HEK293 (cell line): ENCODE measurements at regions not wholly inside any gene's neighbourhood (a gene's known extent, or its start where the extent isn't known, plus 50 kb on each side); places are given as distances from the start of the nearest gene placed in this dataset.

Source experiments
- CTCF ChIA-PET: fragments of 350-600 bp; formaldehyde crosslinking; extraction: SDS; loops from one replicate; lab custom pipeline; 2021; ENCODE audit warnings: antibody characterized with exemption; lab: Yijun Ruan, JAX
- POLR2A ChIA-PET: fragments of 300-600 bp; formaldehyde crosslinking; extraction: SDS; loops from one replicate; lab custom pipeline; 2020; ENCODE audit warnings: antibody characterized with exemption, inconsistent platforms; lab: Yijun Ruan, JAX
- H3K27ac ChIP-seq: fragments of 200-500 bp; sonication (Bioruptor generic); 2 replicates; pipeline ENCODE4 v1.5.1; 2014; ENCODE audit warnings: low read depth, low read length, control low read depth, inconsistent platforms; ENCODE audit errors: extremely low read depth
- H3K36me3 ChIP-seq, 2 experiments: fragments of 200-500 bp in 1 of 2; sonication (Bioruptor generic) in 1 of 2; 1 replicate in 1 of 2; 2 replicates in 1 of 2; pipeline ENCODE4 v1.5.1; 2014 to 2017; ENCODE audit warnings: inconsistent platforms in 2 of 2, low read length in 2 of 2; ENCODE audit not compliant: control insufficient read depth in 2 of 2, insufficient read depth in 1 of 2
- H3K4me1 ChIP-seq: fragments of 200-500 bp; sonication (Bioruptor generic); 2 replicates; pipeline ENCODE4 v1.5.1; 2014; ENCODE audit warnings: mild to moderate bottlenecking, low read length, inconsistent platforms; ENCODE audit not compliant: control insufficient read depth, insufficient read depth
- H3K4me3 ChIP-seq: 2 replicates; pipeline ENCODE4 v1.5.1; 2011; ENCODE audit warnings: low read depth, mild to moderate bottlenecking, control low read depth, low read length, moderate library complexity
- H3K9me3 ChIP-seq: fragments of 200-500 bp; sonication (Bioruptor generic); 2 replicates; pipeline ENCODE4 v1.5.1; 2014; ENCODE audit warnings: low read depth, low read length, inconsistent platforms; ENCODE audit not compliant: control insufficient read depth, insufficient read depth
- GLI4 ChIP-seq: fragments of 450-650 bp; formaldehyde crosslinking; IDR thresholded peaks from 2 replicates; pipeline ENCODE4 v1.5.1; 2016; ENCODE audit warnings: missing biosample characterization, missing genetic modification characterization
- GLIS1 ChIP-seq: fragments of 450-650 bp; formaldehyde crosslinking; IDR thresholded peaks from 2 replicates; pipeline ENCODE4 v1.5.1; 2016; ENCODE audit warnings: missing biosample characterization, missing genetic modification characterization
- PRDM1 ChIP-seq: fragments of 450-650 bp; formaldehyde crosslinking; IDR thresholded peaks from 2 replicates; pipeline ENCODE4; 2016; ENCODE audit warnings: missing biosample characterization, missing genetic modification characterization
- SCRT1 ChIP-seq: fragments of 450-650 bp; formaldehyde crosslinking; IDR thresholded peaks from 2 replicates; pipeline ENCODE4 v1.5.1; 2016; ENCODE audit warnings: missing biosample characterization, missing genetic modification characterization, borderline replicate concordance
- ZBTB20 ChIP-seq: fragments of 450-650 bp; formaldehyde crosslinking; IDR thresholded peaks from 2 replicates; pipeline ENCODE4 v1.5.1; 2016; ENCODE audit warnings: missing biosample characterization, missing genetic modification characterization
- ZNF112 ChIP-seq: fragments of 450-650 bp; formaldehyde crosslinking; IDR thresholded peaks from 2 replicates; pipeline ENCODE4 v1.5.0; 2017; ENCODE audit warnings: missing biosample characterization, missing genetic modification characterization
- ZNF174 ChIP-seq: fragments of 450-650 bp; formaldehyde crosslinking; IDR thresholded peaks from 2 replicates; pipeline ENCODE4 v1.5.0; 2017; ENCODE audit warnings: missing biosample characterization, mild to moderate bottlenecking, missing genetic modification characterization
- ZNF394 ChIP-seq: fragments of 450-650 bp; formaldehyde crosslinking; IDR thresholded peaks from 2 replicates; pipeline ENCODE4 v1.5.1; 2016; ENCODE audit warnings: missing biosample characterization, missing genetic modification characterization, mild to moderate bottlenecking, moderate library complexity, borderline replicate concordance
- ZNF433 ChIP-seq: fragments of 450-650 bp; formaldehyde crosslinking; IDR thresholded peaks from 2 replicates; pipeline ENCODE4 v1.5.1; 2016; ENCODE audit warnings: missing biosample characterization, missing genetic modification characterization, low read depth
- ZNF530 ChIP-seq: fragments of 450-650 bp; formaldehyde crosslinking; IDR thresholded peaks from 2 replicates; pipeline ENCODE4 v1.5.1; 2016; ENCODE audit warnings: low read depth, missing biosample characterization, missing genetic modification characterization
- ZNF777 ChIP-seq: fragments of 450-650 bp; formaldehyde crosslinking; IDR thresholded peaks from 2 replicates; pipeline ENCODE4 v1.5.1; 2017; ENCODE audit warnings: missing biosample characterization, missing genetic modification characterization, borderline replicate concordance
- TF ChIP-seq, protein P1 (sequence below): fragments of 450-650 bp; formaldehyde crosslinking; IDR thresholded peaks from 2 replicates; pipeline ENCODE4 v1.5.1; 2017; ENCODE audit warnings: missing biosample characterization, missing genetic modification characterization
- TF ChIP-seq, protein P2 (sequence below): fragments of 450-650 bp; formaldehyde crosslinking; IDR thresholded peaks from 2 replicates; pipeline ENCODE4 v1.5.1; 2016; ENCODE audit warnings: missing biosample characterization, missing genetic modification characterization, low read depth
- TF ChIP-seq, protein P3 (sequence below): fragments of 450-650 bp; formaldehyde crosslinking; optimal IDR thresholded peaks from 2 replicates; pipeline ENCODE3; 2016; ENCODE audit warnings: missing biosample characterization, mild to moderate bottlenecking, missing genetic modification characterization
- TF ChIP-seq, protein P4 (sequence below): fragments of 450-650 bp; formaldehyde crosslinking; IDR thresholded peaks from 2 replicates; pipeline ENCODE4 v1.5.1; 2016; ENCODE audit warnings: missing biosample characterization, missing genetic modification characterization
- TF ChIP-seq, protein P5 (sequence below): fragments of 450-650 bp; formaldehyde crosslinking; IDR thresholded peaks from 2 replicates; pipeline ENCODE4 v1.5.1; 2016; ENCODE audit warnings: missing biosample characterization, missing genetic modification characterization

DNA sequence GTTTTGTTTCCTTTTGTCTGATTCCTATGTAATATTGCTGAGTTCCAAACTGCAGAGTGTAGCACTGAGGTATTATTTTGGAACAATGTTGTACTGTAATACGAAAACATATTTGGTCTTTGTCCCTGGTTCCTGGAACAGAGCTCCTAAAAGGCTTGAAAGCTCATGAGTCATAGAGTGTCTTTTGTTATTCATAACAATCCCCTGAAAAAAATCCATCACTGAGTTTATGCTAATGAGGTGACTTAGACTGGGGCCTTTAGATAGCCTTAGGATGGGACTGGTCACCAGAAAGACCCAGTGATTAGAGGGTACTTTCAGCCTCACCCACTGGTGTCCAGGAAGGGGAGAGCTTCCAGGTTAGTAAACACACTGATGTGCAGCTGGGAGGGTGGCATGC lies 132.7 kb upstream of the POU5F2 start:
- H3K36me3 ChIP-seq: no peaks in the 10 kb centered on the region
- H3K9me3 ChIP-seq: no peaks in the 10 kb centered on the region
- no peak for TF ChIP-seq GLI4 (tag by site-specific recombination)
- no peak for TF ChIP-seq GLIS1 (tag by site-specific recombination)
- no peak for TF ChIP-seq ZBTB20 (tag by site-specific recombination)
- no peak for TF ChIP-seq ZNF394
- CTCF ChIA-PET: interaction anchor here (0.8 to 0.9 kb wide), 2 partner anchors 8 to 21 kb away, joined by 3 to 5 read pairs; no protein-coding TSS in a partner anchor
- no peaks in the 10 kb centered on the region for H3K4me1 ChIP-seq
- POLR2A ChIA-PET: no interaction called here
- H3K27ac ChIP-seq: no peak overlapping the region
- H3K4me3 ChIP-seq: no peak overlapping the region

DNA sequence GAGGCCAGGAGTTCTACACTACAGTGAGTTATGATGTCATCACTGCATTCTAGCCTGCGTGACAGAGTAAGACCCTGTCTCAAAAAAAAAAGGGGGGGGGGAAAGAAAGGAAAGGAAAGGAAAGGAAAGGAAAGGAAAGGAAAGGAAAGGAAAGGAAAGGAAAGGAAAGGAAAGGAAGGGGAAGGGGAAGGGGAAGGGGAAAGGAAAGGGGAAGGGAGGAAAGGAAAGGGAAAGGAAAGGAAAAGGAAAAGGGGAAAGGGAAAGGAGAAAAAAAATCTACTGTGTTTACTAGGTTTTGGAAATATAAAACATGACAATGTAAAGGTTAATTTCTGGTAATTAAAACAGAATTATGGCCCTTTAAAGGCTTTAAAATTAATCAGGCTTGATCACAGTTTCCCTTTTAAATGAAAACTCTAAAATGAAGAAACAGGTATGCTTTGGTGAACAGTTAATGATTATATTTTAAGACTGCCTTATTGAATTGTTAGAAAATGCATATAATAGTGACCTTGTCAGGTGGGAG lies 131.9 kb upstream of the POU5F2 start:
- no peaks in the 10 kb centered on the region for H3K36me3 ChIP-seq
- H3K4me1 ChIP-seq: no peaks in the 10 kb centered on the region
- no peaks in the 10 kb centered on the region for H3K9me3 ChIP-seq
- CTCF ChIA-PET: interaction anchor here (0.9 kb wide), 1 partner anchor 9 kb away, joined by 5 read pairs; no protein-coding TSS in a partner anchor
- TF ChIP-seq SCRT1 (tag by site-specific recombination) (no peak), PRDM1 (peak; percentile 100), ZBTB20 (tag by site-specific recombination) (no peak), ZNF530 (tag by site-specific recombination) (peak; percentile 90), ZNF112 (no peak)
- TF ChIP-seq, protein P1, sequence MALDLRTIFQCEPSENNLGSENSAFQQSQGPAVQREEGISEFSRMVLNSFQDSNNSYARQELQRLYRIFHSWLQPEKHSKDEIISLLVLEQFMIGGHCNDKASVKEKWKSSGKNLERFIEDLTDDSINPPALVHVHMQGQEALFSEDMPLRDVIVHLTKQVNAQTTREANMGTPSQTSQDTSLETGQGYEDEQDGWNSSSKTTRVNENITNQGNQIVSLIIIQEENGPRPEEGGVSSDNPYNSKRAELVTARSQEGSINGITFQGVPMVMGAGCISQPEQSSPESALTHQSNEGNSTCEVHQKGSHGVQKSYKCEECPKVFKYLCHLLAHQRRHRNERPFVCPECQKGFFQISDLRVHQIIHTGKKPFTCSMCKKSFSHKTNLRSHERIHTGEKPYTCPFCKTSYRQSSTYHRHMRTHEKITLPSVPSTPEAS: no peak
- TF ChIP-seq, protein P2, sequence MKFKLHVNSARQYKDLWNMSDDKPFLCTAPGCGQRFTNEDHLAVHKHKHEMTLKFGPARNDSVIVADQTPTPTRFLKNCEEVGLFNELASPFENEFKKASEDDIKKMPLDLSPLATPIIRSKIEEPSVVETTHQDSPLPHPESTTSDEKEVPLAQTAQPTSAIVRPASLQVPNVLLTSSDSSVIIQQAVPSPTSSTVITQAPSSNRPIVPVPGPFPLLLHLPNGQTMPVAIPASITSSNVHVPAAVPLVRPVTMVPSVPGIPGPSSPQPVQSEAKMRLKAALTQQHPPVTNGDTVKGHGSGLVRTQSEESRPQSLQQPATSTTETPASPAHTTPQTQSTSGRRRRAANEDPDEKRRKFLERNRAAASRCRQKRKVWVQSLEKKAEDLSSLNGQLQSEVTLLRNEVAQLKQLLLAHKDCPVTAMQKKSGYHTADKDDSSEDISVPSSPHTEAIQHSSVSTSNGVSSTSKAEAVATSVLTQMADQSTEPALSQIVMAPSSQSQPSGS (tag by site-specific recombination): 0 out of 2 replicates have a peak, but pooled peaks have one; percentile 18
- TF ChIP-seq, all 188 proteins: peak for 3
- no peak overlapping the region for H3K27ac ChIP-seq
- POLR2A ChIA-PET: no interaction called here
- H3K4me3 ChIP-seq: no peak overlapping the region

DNA sequence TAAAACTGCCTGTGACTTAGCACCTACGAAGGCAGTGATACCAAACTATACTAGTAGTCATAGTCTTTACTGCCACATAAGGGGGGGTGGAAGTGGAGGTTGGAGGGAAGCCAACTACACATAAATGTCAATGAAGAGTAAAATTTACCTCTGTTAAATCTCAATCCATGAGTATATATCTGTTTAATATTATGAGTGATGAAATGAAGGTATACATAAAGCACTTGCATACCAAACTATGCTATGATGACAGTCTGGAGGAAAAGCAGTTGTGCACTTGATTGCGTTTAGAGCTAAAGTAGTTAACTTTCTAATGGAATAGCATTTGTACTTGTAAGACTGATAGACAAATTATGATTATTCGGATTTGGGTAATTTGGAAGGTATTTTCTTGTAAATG lies 129.2 kb upstream of the POU5F2 start:
- Histone ChIP-seq H3K4me3 (no peak overlapping the region), H3K36me3 (no peaks in the 10 kb centered on the region), H3K9me3 (no peaks in the 10 kb centered on the region), H3K4me1 (no peaks in the 10 kb centered on the region), H3K27ac (no peak overlapping the region)
- CTCF ChIA-PET: no interaction called here
- no peak for TF ChIP-seq ZNF777
- no peak for TF ChIP-seq ZNF174 (tag by site-specific recombination)
- TF ChIP-seq, protein P3, sequence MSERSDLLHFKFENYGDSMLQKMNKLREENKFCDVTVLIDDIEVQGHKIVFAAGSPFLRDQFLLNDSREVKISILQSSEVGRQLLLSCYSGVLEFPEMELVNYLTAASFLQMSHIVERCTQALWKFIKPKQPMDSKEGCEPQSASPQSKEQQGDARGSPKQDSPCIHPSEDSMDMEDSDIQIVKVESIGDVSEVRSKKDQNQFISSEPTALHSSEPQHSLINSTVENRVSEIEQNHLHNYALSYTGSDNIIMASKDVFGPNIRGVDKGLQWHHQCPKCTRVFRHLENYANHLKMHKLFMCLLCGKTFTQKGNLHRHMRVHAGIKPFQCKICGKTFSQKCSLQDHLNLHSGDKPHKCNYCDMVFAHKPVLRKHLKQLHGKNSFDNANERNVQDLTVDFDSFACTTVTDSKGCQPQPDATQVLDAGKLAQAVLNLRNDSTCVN (tag by site-specific recombination): no peak
- TF ChIP-seq ZNF433 (tag by site-specific recombination): no peak
- TF ChIP-seq, protein P4, sequence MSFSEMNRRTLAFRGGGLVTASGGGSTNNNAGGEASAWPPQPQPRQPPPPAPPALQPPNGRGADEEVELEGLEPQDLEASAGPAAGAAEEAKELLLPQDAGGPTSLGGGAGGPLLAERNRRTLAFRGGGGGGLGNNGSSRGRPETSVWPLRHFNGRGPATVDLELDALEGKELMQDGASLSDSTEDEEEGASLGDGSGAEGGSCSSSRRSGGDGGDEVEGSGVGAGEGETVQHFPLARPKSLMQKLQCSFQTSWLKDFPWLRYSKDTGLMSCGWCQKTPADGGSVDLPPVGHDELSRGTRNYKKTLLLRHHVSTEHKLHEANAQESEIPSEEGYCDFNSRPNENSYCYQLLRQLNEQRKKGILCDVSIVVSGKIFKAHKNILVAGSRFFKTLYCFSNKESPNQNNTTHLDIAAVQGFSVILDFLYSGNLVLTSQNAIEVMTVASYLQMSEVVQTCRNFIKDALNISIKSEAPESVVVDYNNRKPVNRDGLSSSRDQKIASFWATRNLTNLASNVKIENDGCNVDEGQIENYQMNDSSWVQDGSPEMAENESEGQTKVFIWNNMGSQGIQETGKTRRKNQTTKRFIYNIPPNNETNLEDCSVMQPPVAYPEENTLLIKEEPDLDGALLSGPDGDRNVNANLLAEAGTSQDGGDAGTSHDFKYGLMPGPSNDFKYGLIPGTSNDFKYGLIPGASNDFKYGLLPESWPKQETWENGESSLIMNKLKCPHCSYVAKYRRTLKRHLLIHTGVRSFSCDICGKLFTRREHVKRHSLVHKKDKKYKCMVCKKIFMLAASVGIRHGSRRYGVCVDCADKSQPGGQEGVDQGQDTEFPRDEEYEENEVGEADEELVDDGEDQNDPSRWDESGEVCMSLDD (tag by site-specific recombination): no peak
- TF ChIP-seq, protein P5, sequence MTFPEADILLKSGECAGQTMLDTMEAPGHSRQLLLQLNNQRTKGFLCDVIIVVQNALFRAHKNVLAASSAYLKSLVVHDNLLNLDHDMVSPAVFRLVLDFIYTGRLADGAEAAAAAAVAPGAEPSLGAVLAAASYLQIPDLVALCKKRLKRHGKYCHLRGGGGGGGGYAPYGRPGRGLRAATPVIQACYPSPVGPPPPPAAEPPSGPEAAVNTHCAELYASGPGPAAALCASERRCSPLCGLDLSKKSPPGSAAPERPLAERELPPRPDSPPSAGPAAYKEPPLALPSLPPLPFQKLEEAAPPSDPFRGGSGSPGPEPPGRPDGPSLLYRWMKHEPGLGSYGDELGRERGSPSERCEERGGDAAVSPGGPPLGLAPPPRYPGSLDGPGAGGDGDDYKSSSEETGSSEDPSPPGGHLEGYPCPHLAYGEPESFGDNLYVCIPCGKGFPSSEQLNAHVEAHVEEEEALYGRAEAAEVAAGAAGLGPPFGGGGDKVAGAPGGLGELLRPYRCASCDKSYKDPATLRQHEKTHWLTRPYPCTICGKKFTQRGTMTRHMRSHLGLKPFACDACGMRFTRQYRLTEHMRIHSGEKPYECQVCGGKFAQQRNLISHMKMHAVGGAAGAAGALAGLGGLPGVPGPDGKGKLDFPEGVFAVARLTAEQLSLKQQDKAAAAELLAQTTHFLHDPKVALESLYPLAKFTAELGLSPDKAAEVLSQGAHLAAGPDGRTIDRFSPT (tag by site-specific recombination): no peak
- POLR2A ChIA-PET: no interaction called here
